GM12892 (cell line): ENCODE measurements at regions not wholly inside any gene's neighbourhood (a gene's known extent, or its start where the extent isn't known, plus 50 kb on each side); places are given as distances from the start of the nearest gene placed in this dataset.

Experiments used
- POLR2A ChIP-seq: IDR thresholded peaks from 2 replicates; pipeline ENCODE4 v1.6.1; 2011; ENCODE audit warnings: low read depth, low read length, control low read depth
- TAF1 ChIP-seq: IDR thresholded peaks from 2 replicates; pipeline ENCODE4 v1.6.1; 2011; ENCODE audit warnings: low read depth, mild to moderate bottlenecking, control low read depth, low read length, borderline replicate concordance

DNA sequence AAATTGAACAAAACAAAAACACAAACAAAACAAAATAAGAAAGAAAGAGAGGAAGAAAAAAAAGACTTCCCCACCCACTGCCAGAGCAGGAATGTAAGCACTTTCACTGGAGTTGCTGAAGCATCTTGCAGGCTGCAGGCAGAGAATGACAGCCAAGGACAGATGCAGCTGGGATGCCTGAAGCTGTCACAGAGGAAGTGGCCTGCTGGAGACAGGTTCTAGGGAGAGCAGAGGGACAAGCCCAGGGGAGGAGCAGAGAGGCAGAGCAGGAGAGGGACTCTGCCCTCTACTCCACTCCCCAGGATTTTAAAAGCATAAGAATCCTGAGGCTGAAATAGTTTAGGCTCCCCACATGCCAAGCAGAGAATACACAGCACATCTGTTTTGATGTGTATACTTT lies 326.2 kb downstream of the TUSC7 start:
- no peak for TF ChIP-seq POLR2A
- no peak for TF ChIP-seq TAF1
